HG03457 (cell line): ENCODE measurements at regions not wholly inside any gene's neighbourhood (a gene's known extent, or its start where the extent isn't known, plus 50 kb on each side); places are given as distances from the start of the nearest gene placed in this dataset.
"Not testable (repeated sequence)": the region's sequence is repeated elsewhere in the genome, so short reads cannot be mapped to it uniquely, and the experiment has no call there.

ENCODE experiments used
- ATAC-seq: cut with Tn5 transposase; IDR thresholded peaks from one replicate; pipeline ENCODE4 v1.9.1; 2021; ENCODE audit warnings: moderate number of reproducible peaks; ENCODE audit not compliant: unreplicated experiment

DNA sequence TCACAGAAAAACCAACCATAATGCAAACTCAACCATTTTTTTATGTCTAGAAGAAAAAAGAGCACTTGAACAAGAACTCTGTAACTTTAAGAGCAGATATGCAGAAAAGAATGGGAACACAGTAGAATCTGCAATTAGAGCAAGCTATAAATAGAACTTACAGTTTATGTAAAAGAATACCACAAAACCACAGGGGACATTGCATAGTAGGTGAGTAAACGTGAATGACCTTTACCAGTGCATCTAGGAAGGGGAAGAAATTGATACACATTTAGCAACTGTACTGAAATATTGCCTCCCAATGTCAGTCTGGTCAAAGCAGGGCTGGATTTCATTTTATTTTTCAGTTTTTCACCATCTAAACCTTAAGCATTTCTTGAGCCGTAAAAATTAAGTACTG, 242.2 kb upstream of the EDNRB start:
- ATAC-seq = no peak

DNA sequence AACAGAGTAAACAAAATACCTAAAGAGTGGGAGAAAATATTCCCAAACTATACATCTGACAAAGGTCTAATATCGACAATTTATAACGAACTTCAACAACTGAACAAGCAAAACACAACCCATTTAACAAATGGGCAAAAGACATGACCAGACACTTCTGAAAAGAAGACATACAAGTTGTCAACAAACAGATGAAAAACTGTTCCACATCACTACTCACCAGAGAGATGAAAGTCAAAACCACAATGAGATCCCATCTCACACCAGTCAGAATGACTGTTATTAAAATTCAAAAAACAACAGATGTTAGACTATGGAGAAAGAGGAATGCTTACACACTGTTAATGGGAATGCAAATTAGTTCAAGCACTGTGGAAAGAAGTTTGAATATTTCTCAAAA, 233.8 kb upstream of the EDNRB start:
- no peak for ATAC-seq

DNA sequence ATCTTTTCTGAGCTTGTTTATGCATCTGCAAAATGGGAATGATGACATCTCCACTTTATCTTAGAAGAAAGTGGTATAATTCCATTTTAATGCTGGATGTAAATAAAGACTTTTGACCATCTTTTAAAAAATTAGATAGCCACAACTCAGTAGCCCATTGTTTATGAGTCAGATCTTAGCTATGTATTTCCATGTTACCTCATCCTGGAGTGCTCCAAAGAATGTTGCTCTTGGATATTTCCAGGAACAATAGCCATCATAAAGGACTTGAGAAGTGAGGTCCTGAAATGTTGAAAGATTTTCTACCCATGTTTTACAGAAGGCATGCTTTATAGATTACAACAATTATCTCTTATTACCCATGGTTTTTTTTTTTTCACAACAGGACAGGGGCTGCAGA, 229.3 kb upstream of the EDNRB start:
- no peak for ATAC-seq

DNA sequence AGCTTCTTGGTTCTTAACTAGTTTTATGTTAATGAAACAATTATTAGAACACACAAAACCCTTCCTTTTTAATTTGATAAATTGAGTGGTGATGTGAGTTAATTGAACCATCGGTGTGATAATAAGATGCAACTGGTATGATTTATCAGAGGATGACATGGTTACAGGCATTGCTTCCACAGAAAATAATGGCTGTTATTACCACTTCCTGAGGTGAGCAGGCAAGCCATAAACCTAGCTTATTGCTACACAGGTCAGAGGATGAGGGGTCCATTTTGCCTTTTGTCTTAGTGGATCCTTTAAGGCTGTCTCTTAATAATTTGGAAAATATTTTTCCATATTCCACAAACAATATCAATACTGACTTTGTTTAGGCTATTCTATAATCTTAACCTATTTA, 226.6 kb upstream of the EDNRB start:
- ATAC-seq = no peak

DNA sequence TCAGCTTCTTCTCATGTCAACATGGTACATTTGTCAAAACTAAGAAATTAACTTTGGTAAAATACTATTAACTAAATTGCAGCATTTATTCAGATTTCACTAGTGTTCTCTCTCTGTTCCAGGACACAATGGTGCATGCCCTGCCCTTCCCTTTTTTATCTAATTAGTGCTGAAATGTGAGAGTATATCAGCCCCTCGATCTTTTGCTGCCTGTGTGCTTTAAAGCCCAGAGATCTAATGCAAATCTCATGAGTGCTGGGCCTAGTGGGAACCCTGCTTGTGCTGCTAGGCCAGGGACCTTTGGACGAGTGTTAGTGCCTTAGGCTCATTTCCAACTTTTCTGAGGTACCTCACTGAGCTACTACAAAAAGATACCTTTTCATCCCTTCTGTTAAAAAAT, 221.1 kb upstream of the EDNRB start:
- no peak for ATAC-seq

DNA sequence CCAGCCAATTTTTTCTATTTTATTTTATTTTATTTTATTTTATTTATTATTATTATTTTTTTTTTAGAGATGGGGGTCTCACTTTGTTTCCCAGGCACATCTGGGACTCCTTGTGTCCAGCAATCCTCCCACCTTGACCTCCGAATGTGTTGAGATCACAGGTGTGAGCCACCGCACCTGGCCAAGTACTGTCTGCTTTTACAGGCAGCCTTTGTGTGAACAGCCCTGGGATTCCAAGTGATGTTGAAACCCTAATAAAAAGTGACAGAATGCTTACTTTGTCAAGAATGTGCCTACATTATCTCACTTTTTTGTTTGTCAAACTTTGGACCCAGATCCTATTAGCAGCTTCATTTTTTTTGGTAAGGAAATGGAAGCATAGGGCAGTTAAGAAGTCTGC, 220.1 kb upstream of the EDNRB start:
- ATAC-seq = no peak

DNA sequence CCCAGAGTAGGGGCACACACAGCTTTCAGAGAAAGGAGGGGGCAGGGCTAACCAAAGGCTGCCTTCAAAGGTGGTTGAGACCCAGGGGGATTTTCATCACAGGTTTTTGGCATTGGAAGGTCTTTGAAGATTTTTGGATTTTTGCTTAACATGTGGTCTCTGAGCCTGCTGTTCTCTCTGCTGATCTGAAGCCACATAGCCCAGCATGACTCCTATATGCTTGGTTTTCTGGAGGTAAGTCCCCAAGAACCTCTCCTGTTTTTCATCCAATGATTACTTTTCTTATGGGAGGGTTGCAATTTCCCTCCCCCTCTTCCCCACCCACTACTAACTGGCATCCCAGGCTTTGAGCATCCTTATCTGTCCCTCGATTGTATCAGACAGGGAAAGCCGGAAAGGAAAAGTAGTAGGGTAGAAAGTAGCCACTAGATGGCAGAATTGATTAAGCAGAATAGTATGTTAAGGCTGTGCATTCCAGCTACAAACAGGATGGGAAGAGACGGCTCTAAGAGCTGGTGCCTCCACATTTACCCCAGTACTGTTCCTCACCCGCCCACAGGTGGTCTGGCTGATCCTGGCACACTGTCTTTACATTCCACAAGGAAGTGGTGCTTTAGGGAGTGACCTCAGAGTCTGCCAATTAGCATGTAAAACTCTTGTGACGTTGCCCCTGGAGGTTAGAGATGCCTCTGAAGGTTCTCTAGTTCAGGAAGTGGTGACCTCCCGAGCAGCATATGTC, 218.9 kb upstream of the EDNRB start:
- peak; percentile 92 for ATAC-seq

DNA sequence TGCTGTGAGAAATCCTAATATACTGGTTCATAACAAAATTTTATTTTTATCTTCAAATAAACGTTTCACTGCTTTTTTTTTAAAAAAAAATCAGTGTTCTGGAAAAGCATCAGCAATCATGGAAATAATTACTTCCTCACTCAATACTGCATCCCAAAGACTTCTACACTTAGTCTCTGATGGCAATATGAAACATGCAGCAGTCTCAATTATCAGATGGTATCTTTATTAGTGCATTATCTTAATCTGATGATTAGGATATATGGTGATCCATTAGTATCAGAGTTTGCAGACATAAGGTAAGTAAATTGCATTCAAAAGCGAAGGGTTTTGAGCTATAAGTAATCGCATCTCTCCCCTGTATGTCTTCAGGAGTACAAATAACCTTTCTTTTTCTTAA, 218.3 kb upstream of the EDNRB start:
- ATAC-seq = no peak

DNA sequence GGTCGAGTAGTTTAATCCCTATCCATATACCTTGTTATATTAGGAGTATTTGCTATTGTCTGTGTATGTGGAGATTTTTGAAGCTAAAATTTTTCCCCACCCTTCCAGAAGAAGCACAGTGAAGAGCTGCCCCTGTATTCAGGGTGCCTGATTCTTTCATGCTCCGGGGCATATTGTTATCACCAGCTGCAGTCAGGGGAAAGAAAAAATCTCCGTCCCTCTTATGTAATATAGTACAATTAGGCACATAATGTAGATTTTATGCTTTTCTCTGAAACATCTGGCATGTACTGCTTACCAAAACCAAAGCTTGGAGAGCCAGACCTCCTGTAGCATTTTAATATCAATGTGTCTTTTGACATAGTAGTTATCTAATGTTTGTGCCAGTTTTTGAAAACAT, 214.9 kb upstream of the EDNRB start:
- ATAC-seq = no peak

DNA sequence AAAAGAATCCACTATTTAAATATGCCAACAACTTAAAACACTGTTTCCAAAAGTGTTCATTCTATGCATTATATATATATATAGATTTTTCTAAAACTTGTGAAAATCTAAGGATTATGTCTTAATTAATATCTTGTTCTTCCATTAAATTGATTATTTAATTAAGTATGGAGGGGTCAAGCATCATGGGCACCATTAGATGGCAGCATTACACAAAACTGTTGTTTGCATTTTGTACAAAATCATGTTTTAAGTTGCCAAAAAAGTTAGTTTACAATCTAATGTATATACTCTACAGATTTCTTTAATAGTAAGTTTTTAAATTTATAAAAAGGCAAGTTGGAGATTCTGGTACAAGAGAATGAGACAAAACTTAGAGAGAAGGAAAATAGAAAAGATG, 213.2 kb upstream of the EDNRB start:
- no peak for ATAC-seq

DNA sequence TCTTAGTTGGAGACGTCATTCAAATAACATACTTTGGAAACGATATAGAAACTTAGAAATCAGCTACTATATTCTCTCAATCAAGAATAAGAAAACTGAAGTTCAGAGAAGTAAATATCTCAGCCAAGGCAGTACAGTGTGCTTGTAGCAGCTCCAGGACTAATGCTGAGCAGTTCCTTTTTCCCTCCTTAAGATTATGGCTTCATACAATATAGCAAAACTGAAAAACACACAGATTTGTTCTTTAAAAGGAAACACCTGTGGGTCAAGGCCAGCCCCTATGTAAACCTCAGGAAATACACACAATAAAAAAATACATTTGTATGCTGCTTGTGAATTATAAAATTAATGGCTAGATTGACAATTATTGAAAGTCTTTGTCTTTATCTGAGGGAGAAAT, 212.7 kb upstream of the EDNRB start:
- ATAC-seq = no peak

DNA sequence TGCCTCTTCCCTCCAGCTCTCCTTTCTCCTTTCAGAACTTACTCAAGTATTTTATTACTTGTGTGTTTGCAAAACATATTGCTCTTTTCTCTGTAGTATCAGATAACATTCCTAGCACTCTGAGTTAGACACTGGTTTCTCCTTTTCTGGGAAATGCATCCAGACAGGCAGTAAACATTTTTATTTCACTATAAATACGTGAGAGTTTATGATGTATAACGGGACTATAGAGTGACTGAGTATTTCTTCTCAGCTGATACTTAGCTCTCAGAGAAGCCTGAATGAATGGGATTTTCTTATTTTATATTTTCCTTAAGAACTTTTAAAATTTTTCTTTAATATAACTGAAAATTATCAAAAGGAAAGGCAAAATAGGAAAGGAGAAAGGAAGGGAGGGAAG, 211.2 kb upstream of the EDNRB start:
- no peak for ATAC-seq

DNA sequence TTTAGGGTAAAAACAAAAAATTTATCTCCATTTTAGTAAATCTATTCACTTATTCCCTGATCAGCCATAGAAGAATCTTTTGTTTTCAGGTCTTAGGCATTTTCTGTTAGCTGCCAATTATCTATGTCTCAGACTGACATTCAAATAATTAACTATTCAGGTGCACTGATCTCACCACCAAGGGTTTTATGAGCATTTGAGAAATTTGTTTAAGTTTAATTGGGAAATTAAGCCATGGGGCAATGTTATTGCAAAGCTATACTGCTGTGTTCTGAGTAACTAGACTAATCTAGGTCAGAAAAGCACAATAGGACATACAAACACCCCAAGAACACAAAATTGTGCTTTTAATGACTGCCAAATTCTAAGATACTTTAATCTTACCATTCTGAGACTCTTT, 210.7 kb upstream of the EDNRB start:
- ATAC-seq = no peak

DNA sequence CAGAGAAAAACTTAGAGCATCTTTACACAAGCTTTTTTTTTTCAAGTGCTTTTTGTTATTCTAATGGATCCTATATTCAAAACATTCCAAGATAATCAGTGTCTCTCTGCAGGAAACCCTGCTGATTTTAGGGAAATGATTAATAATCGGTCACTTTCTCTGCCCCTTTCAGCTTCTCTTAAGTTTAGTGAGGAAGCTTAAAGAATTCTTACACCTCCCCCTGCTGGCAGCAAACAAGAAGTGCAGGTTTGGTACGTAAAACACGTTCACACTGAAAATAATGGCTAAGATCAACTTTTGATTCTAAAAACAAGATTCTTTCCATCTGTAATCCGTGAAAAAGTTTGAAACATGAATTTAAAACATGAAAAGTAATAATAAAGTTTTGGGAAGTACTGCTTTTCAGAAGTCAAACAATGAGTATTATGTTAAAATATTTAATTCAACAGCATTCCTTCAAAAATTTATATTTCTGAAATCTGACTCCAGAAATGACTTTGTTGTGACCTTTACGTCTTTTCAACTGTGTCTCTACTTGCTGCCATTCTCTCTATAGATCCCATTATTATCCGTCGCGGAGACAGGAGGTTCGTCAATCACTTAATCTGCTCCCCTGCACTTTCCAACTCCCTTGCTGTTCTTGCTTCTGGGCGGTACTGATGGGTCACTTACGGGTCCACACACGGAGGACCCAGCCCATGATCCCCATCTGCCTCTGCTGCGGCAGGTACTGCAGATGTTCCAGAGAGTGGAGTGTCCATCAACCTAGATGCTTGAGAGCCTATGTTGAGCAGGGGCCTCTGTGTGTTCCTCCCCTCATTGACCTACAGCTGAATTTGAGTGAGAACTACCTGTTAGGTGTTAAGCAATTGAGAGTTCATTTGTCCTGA, 203.1 kb upstream of the EDNRB start:
- no peak for ATAC-seq

DNA sequence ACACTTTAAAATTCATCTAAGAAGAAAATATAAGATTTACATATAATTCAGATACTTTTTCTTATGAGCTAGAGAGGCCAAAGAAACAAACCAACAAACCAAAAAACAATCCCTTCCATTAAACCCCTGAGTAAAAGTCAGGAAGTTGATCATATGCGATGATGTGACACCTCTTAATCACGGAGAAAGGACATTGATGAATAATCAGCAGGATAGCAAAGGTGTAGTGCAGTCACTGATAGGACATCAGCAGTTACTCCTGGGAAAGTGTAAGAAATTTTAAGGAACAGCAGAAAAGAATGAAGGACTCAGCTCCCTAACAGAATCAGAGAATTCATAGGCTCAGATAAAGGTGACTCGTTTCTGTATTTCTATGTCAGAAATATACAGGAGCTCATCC, 202.4 kb upstream of the EDNRB start:
- no peak for ATAC-seq

DNA sequence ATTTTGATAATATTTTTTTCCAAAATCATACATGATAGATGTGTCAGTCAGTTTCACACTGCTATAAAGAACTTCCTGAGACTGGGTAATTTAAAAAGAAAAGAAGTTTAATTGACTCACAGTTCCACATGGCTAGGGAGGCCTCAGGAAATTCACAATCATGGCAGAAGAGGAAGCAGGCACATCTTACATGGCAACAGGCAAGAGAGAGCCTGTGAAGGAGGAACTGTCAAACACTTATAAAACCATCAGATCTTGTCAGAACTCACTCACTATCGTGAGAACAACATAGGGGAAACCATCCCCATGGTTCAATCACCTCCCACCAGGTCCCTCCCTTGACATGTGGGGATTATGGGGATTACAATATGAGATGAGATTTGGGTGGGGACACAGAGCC, 201.5 kb upstream of the EDNRB start:
- not testable (repeated sequence) for ATAC-seq

DNA sequence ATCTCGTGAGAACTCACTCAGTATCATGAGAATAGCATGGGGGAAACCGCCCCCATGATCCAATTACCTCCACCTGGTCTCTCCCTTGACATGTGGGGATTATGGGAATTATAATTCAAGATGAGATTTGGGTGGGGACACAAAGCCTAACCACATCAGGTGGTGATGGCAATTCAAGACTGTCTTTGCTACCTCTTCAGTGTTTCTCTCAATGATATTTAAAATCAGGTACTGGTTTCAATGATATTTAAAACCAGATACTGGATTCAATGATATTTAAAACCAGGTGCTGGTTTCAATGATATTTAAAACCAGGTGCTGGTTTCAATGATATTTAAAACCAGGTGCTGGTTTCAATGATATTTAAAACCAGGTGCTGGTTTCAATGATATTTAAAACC, 198.4 kb upstream of the EDNRB start:
- not testable (repeated sequence) for ATAC-seq

DNA sequence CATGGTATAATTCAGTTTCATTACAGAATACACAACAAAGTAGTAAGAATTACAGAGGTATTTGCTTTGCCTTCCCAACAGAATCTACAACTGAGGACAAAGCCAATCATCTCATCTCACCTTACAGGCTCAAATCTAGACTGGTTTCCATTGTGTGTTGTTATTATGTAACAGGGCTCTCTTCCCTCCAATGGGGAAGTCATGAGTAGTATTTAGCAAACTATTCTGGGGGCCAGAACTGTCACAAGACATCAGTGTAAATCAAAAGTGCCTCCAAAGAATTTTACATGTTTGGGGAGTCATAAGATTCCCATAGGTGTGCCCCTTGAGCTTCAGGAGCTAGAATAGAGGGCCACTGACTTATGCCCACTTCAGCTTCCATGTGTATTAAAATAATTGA, 187.0 kb upstream of the EDNRB start:
- ATAC-seq = no peak

DNA sequence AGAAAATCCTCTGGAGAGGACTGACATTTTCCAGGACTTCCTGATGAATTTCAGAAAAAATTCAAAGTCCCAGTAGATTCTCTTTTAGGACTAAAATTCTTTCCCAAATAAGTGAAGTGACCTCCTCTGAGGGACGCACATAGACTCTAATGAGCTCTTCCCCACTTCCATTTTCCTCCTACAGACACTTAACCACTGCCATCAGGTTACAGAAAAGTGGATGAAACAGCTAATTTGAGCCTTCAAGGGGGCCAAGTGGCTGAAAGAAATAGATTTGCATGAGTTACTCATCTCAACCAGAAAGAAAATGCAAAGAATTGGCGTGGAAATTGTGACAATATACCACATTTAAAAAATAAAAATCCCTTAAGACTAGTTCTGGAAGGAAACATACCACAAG, 185.3 kb upstream of the EDNRB start:
- no peak for ATAC-seq

DNA sequence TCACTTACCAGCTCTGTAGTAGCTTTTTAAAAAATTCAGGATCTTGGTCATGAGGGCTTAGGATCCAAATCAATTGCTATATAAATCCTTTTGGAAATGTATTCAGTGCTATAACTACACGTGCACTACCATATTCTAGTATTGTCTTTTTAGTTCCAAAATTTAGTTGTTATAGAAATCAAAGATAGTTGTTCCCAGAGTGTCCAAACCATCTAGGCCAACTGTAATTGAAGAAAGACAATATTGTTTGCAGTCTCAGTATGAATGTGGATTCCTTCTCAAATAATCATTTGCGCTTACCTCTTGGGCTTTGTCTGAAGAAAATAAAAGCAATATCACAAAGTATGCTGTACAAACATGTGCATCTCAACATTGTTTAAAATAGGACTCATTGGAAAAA, 184.1 kb upstream of the EDNRB start:
- ATAC-seq = no peak

DNA sequence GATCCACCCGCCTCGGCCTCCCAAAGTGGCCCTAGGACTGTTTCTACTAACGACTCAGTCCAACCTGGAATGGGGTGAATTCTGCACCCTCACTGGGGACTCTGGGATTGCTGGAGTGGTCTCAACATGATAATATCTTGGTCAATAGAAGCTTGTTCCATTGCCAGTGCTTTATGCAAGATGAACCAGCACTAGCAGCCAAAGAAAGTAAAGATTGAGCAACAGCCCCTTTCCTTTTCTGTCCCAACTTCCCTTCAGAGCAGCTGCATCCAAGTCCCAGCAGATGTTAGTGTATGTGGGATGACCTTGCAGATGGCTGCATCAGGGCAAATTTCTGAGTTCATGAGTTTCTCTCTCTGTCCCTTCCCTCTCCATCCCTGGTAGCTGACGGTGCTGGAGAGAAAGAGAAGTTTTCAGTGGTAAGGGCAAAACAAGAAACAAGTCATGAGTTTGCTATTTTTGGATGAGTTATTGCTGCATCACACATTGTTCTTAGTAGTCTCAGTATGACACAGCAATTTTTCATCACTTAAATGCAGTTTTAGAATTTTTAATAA, 183.6 kb upstream of the EDNRB start:
- ATAC-seq = no peak

DNA sequence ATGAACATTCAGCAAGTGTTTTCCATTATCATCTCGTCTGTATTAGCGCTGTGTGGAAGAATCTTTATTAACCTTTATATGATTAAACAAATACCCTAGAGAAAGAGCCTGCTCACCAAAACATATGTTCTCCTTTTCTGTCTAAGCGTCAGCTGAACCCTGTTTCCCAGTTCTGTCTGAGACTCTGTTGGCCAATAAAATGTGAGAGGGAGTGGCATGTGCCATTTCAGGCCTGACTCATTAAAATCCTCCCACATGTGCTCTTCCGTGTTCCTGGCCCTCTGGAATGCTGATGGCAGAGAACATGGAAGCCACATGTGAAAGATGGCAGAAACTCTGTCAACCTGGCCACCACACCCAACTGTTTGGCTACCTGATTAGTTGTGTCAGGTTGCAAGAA, 181.9 kb upstream of the EDNRB start:
- no peak for ATAC-seq
